Glutamatergic neuron (in vitro differentiated cells): ENCODE measurements at regions not wholly inside any gene's neighbourhood (a gene's known extent, or its start where the extent isn't known, plus 50 kb on each side); places are given as distances from the start of the nearest gene placed in this dataset.

ENCODE experiments used
- DNase-seq: peaks from one replicate; pipeline ENCODE4 v3.0.0; 2022
- H3K27ac Mint-ChIP-seq: one replicate; pipeline ENCODE4 v1.8.0; 2020; ENCODE audit warnings: mild to moderate bottlenecking, mixed read lengths, inconsistent platforms; ENCODE audit not compliant: unreplicated experiment
- H3K27me3 Mint-ChIP-seq: one replicate; pipeline ENCODE4 v1.8.0; 2020; ENCODE audit warnings: mild to moderate bottlenecking, moderate library complexity, mixed read lengths, inconsistent platforms; ENCODE audit not compliant: unreplicated experiment
- H3K36me3 Mint-ChIP-seq: one replicate; pipeline ENCODE4 v1.8.0; 2020; ENCODE audit warnings: mild to moderate bottlenecking, mixed read lengths, inconsistent platforms; ENCODE audit not compliant: unreplicated experiment
- H3K4me1 Mint-ChIP-seq: one replicate; pipeline ENCODE4 v1.8.0; 2020; ENCODE audit warnings: mild to moderate bottlenecking, low read depth, mixed read lengths, inconsistent platforms; ENCODE audit not compliant: unreplicated experiment
- H3K4me3 Mint-ChIP-seq: one replicate; pipeline ENCODE4 v1.8.0; 2020; ENCODE audit warnings: mild to moderate bottlenecking, mixed read lengths, inconsistent platforms; ENCODE audit not compliant: unreplicated experiment
- H3K9me3 Mint-ChIP-seq: one replicate; pipeline ENCODE4 v1.8.0; 2020; ENCODE audit warnings: mild to moderate bottlenecking, moderate library complexity, mixed read lengths, inconsistent platforms; ENCODE audit not compliant: unreplicated experiment
- TF ChIP-seq, protein P1 (sequence below): fragments of 200-600 bp; sonication (generic); IDR thresholded peaks from one replicate; pipeline ENCODE4 v1.5.0; 2021; ENCODE audit not compliant: partially characterized antibody, unreplicated experiment

GRCh38 chr16:73852561-73852960 is 444.1 kb upstream of the PSMD7 start:
- DNase-seq: no peak
- Mint-ChIP-seq H3K36me3 (no peaks in the 10 kb centered on the region), H3K27ac (no peak overlapping the region), H3K27me3 (peaks cover 2% of the 10 kb centered on the region), H3K4me1 (peaks cover 4% of the 10 kb centered on the region), H3K9me3 (no peaks in the 10 kb centered on the region), H3K4me3 (no peak overlapping the region)
- TF ChIP-seq, protein P1, sequence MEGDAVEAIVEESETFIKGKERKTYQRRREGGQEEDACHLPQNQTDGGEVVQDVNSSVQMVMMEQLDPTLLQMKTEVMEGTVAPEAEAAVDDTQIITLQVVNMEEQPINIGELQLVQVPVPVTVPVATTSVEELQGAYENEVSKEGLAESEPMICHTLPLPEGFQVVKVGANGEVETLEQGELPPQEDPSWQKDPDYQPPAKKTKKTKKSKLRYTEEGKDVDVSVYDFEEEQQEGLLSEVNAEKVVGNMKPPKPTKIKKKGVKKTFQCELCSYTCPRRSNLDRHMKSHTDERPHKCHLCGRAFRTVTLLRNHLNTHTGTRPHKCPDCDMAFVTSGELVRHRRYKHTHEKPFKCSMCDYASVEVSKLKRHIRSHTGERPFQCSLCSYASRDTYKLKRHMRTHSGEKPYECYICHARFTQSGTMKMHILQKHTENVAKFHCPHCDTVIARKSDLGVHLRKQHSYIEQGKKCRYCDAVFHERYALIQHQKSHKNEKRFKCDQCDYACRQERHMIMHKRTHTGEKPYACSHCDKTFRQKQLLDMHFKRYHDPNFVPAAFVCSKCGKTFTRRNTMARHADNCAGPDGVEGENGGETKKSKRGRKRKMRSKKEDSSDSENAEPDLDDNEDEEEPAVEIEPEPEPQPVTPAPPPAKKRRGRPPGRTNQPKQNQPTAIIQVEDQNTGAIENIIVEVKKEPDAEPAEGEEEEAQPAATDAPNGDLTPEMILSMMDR: no peak

GRCh38 chr16:73848993-73849392 is 447.6 kb upstream of the PSMD7 start:
- no peak overlapping the region for H3K4me3 Mint-ChIP-seq
- H3K27ac Mint-ChIP-seq: no peak overlapping the region
- TF ChIP-seq, protein P1: no peak

GRCh38 chr16:73847090-73847489 is 449.5 kb upstream of the PSMD7 start:
- Mint-ChIP-seq H3K36me3 (no peaks in the 10 kb centered on the region), H3K4me1 (peaks cover 3% of the 10 kb centered on the region), H3K27me3 (peaks cover 2% of the 10 kb centered on the region), H3K4me3 (no peak overlapping the region), H3K9me3 (no peaks in the 10 kb centered on the region), H3K27ac (no peak overlapping the region)
- no peak for DNase-seq
- TF ChIP-seq, protein P1: no peak

More at GRCh38 chr16:73848993-73849392, 447.6 kb upstream of the PSMD7 start:
- H3K27me3 Mint-ChIP-seq: peaks cover 2% of the 10 kb centered on the region
- DNase-seq: no peak
- H3K9me3 Mint-ChIP-seq: no peaks in the 10 kb centered on the region
- H3K4me1 Mint-ChIP-seq: peaks cover 3% of the 10 kb centered on the region
- H3K36me3 Mint-ChIP-seq: no peaks in the 10 kb centered on the region

- H3K27me3 Mint-ChIP-seq: peaks cover 2% of the 10 kb centered on the region
- no peaks in the 10 kb centered on the region for H3K9me3 Mint-ChIP-seq
- peak; percentile 45 for DNase-seq
- TF ChIP-seq, protein P1: no peak
- no peak overlapping the region for H3K4me3 Mint-ChIP-seq
- no peaks in the 10 kb centered on the region for H3K36me3 Mint-ChIP-seq
- H3K27ac Mint-ChIP-seq: no peak overlapping the region
- peaks cover 3% of the 10 kb centered on the region for H3K4me1 Mint-ChIP-seq
Measured at GRCh38 chr16:73846356-73846755, 450.3 kb upstream of the PSMD7 start.

DNA sequence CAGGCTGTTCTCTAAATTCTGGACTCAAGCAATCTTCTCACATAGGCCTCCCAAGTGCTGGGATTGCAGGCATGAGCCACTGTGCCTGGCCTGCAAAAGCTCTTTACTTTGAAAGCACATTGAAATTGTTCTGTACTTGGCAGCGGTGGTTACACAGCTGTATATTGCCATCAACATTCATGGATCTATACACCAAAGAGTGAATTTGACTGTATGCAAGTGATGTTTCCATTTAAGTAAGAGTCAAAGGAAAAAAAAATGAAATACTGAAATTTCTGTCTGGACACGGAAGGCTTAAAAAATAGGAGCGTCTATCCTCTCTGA is 450.6 kb upstream of the PSMD7 start:
- TF ChIP-seq, protein P1: no peak
- Mint-ChIP-seq H3K4me3 (no peak overlapping the region), H3K27ac (no peak overlapping the region), H3K4me1 (peaks cover 3% of the 10 kb centered on the region), H3K9me3 (no peaks in the 10 kb centered on the region), H3K36me3 (no peaks in the 10 kb centered on the region), H3K27me3 (peaks cover under 1% of the 10 kb centered on the region)
- DNase-seq: no peak
